ENCODE measurements at regions not wholly inside any gene's neighbourhood (a gene's known extent, or its start where the extent isn't known, plus 50 kb on each side); places are given as distances from the start of the nearest gene placed in this dataset.

DNA sequence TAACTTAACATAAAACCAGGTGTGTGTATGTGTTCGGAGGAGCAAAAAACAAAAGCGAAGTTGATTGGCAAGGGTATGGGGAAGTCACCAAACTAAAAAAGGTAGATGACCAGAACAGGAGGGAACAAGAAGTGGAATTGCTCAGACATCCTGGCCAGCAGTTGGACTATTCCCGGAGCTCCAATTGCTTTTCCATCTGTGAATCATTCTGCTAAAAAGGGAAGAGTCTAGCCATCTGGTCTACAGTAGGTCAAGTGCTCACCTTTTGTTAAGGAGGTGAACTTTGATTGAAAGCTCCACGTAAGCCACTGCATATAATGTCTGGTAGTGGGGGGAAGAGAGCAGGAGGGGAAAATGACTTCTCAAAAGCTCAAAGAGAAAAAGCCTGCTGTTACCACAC is 50.0 kb upstream of the BET1 start:
- Histone ChIP-seq H3K4me3 (no peak overlapping the region), H3K9me3 (ENCODE audit: insufficient read depth, low read depth) (peaks cover 5% of the 10 kb centered on the region), H3K4me1 (replicated peaks; ENCODE audit: insufficient read depth) (0 out of 2 replicates have a peak, but pooled peaks cover 6% of the 10 kb centered on the region), H3K36me3 (ENCODE audit: low read depth) (no peaks in the 10 kb centered on the region), H3K27me3 (ENCODE audit: insufficient read depth, low read depth) (no peaks in the 10 kb centered on the region), H4K20me1 (ENCODE audit: insufficient read depth) (no peaks in the 10 kb centered on the region), H3K79me2 (ENCODE audit: low read depth) (no peaks in the 10 kb centered on the region), H3K9me2 (ENCODE audit: insufficient read depth) (no peaks in the 10 kb centered on the region), H3K4me2 (no peak overlapping the region), H3K27ac (no peak overlapping the region), H2AFZ (no peak overlapping the region), H3F3A (ENCODE audit: insufficient read depth, low read depth) (0 out of 2 replicates have a peak, but pooled peaks cover 4% of the 10 kb centered on the region)
- intact Hi-C loops (cut with micrococcal nuclease; ENCODE audit: unreplicated experiment) = no loop called here
- ChIA-PET POLR2A (ENCODE audit: unreplicated experiment) (no interaction called here), CTCF (interaction anchor here (0.7 kb wide), 1 partner anchor 1188 kb away, joined by 8 read pairs; no protein-coding TSS in a partner anchor)
- no TSS peak for BruUV-seq (replicated peaks)
- TF ChIP-seq, protein P1, sequence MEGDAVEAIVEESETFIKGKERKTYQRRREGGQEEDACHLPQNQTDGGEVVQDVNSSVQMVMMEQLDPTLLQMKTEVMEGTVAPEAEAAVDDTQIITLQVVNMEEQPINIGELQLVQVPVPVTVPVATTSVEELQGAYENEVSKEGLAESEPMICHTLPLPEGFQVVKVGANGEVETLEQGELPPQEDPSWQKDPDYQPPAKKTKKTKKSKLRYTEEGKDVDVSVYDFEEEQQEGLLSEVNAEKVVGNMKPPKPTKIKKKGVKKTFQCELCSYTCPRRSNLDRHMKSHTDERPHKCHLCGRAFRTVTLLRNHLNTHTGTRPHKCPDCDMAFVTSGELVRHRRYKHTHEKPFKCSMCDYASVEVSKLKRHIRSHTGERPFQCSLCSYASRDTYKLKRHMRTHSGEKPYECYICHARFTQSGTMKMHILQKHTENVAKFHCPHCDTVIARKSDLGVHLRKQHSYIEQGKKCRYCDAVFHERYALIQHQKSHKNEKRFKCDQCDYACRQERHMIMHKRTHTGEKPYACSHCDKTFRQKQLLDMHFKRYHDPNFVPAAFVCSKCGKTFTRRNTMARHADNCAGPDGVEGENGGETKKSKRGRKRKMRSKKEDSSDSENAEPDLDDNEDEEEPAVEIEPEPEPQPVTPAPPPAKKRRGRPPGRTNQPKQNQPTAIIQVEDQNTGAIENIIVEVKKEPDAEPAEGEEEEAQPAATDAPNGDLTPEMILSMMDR (conservative IDR thresholded peaks at IDR 0.05) = no peak
- no peak for TF ChIP-seq EZH2 (IDR thresholded peaks at IDR 0.05; ENCODE audit: low read depth)
- no peak for DNase-seq

DNA sequence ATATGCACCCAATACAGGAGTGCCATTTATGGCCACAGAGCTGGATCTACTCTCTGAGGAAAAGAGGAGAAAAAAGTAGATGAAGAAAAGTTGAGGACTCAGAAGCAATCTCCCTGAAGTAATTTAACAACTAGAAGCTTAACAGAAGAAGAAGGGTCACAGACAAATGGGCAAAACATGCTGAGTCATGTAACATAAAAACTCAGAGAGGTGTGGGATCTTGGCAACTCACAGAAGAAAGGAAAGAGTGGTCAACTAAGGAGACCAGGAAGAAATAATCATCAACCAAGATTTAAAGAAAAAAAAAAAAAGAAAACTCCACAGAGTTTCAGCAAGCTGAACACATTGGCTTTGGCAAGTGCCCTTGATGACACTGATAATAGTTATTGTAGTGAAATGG is 51.8 kb upstream of the BET1 start:
- H3K79me2 ChIP-seq (ENCODE audit: low read depth) = no peaks in the 10 kb centered on the region
- H3K9me3 ChIP-seq (ENCODE audit: insufficient read depth, low read depth) = peaks cover 5% of the 10 kb centered on the region
- H3K27me3 ChIP-seq (ENCODE audit: insufficient read depth, low read depth) = no peaks in the 10 kb centered on the region
- intact Hi-C loops (cut with micrococcal nuclease; ENCODE audit: unreplicated experiment) = no loop called here
- POLR2A ChIA-PET (ENCODE audit: unreplicated experiment) = interaction anchor here (0.6 kb wide), 1 partner anchor 36 kb away, joined by 4 read pairs; no protein-coding TSS in a partner anchor
- no peak overlapping the region for H3K27ac ChIP-seq
- H3K36me3 ChIP-seq (ENCODE audit: low read depth) = no peaks in the 10 kb centered on the region
- H3K9me2 ChIP-seq (ENCODE audit: insufficient read depth) = no peaks in the 10 kb centered on the region
- no peaks in the 10 kb centered on the region for H3K4me1 ChIP-seq (replicated peaks; ENCODE audit: insufficient read depth)
- no peak overlapping the region for H3K4me2 ChIP-seq
- no peaks in the 10 kb centered on the region for H4K20me1 ChIP-seq (ENCODE audit: insufficient read depth)
- 0 out of 2 replicates have a peak, but pooled peaks cover 4% of the 10 kb centered on the region for H3F3A ChIP-seq (ENCODE audit: insufficient read depth, low read depth)
- no peak overlapping the region for H2AFZ ChIP-seq
- TF ChIP-seq, protein P1 (conservative IDR thresholded peaks at IDR 0.05) = no peak
- no peak for TF ChIP-seq EZH2 (IDR thresholded peaks at IDR 0.05; ENCODE audit: low read depth)
- BruUV-seq (replicated peaks) = no TSS peak
- CTCF ChIA-PET = interaction anchor here (0.7 kb wide), 1 partner anchor 32 kb away, joined by 6 read pairs; no protein-coding TSS in a partner anchor
- no peak for DNase-seq
- H3K4me3 ChIP-seq = no peak overlapping the region

DNA sequence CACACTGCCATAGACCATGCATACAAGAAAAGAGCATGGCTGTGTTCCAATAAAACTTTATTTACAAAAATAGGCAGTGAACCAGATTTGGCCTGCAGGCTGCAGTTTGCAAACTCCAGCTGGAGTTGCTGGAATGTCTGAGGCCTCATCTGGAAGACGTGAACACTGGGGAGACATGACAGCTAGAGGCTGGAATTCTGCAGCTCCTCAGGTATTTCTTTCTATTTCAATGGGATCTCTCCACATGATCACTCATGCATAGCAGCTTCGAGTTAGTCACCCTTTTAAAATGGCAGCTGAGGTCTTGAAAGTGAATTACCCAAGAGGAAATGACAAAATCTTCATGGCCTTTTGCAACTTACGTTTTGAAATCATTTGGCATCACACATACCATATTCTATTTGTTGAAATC is 52.6 kb upstream of the BET1 start:
- TF ChIP-seq, protein P1 (conservative IDR thresholded peaks at IDR 0.05) = no peak
- TF ChIP-seq EZH2 (IDR thresholded peaks at IDR 0.05; ENCODE audit: low read depth) = no peak
- intact Hi-C loops (cut with micrococcal nuclease; ENCODE audit: unreplicated experiment) = no loop called here
- POLR2A ChIA-PET (ENCODE audit: unreplicated experiment) = interaction anchor here (0.7 kb wide), 1 partner anchor 1447 kb away, joined by 3 read pairs; no protein-coding TSS in a partner anchor
- BruUV-seq (replicated peaks) = no TSS peak
- CTCF ChIA-PET = interaction anchor here (0.5 kb wide), 1 partner anchor 391 kb away, joined by 4 read pairs; no protein-coding TSS in a partner anchor
- Histone ChIP-seq H3K4me2 (no peak overlapping the region), H2AFZ (no peak overlapping the region), H3K27ac (no peak overlapping the region), H3F3A (ENCODE audit: insufficient read depth, low read depth) (0 out of 2 replicates have a peak, but pooled peaks cover 4% of the 10 kb centered on the region), H4K20me1 (ENCODE audit: insufficient read depth) (no peaks in the 10 kb centered on the region), H3K9me2 (ENCODE audit: insufficient read depth) (no peaks in the 10 kb centered on the region), H3K9me3 (ENCODE audit: insufficient read depth, low read depth) (peaks cover 5% of the 10 kb centered on the region), H3K27me3 (ENCODE audit: insufficient read depth, low read depth) (no peaks in the 10 kb centered on the region), H3K4me3 (no peak overlapping the region), H3K79me2 (ENCODE audit: low read depth) (no peaks in the 10 kb centered on the region), H3K4me1 (replicated peaks; ENCODE audit: insufficient read depth) (no peaks in the 10 kb centered on the region), H3K36me3 (ENCODE audit: low read depth) (no peaks in the 10 kb centered on the region)
- DNase-seq = peak; percentile 39 to 79
